ENCODE measurements at regions not wholly inside any gene's neighbourhood (a gene's known extent, or its start where the extent isn't known, plus 50 kb on each side); places are given as distances from the start of the nearest gene placed in this dataset.

DNA sequence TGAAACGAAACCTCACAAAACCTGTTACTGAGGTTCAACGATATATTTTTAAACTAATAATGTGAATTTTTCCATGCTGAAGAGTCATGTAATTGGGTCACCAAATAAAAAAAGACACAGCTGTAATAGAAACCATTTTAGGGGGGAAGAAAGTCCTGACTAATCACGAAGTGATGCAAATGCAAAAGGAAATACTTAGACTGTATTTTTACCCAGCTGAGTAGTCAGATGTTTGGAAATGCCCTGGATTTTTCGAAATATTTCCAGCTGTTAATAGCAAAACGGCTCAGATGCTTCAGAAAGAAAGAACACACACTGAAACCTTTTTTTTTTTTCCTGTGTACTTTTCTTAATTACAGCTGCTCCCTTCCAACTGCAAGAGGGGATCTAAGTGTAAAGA is 210.3 kb downstream of the SETD4 start:
- Histone ChIP-seq H3K4me3 (ENCODE audit: low read length) (no peak overlapping the region), H3K27ac (ENCODE audit: low read length) (no peak overlapping the region), H3K27me3 (ENCODE audit: control insufficient read depth, insufficient read depth, low read length) (no peaks in the 10 kb centered on the region), H3K36me3 (ENCODE audit: control insufficient read depth, insufficient read depth, low read length) (no peaks in the 10 kb centered on the region), H3K4me1 (ENCODE audit: control insufficient read depth, insufficient read depth, low read length) (no peaks in the 10 kb centered on the region), H3K9me3 (ENCODE audit: control insufficient read depth, insufficient read depth, low read length) (no peaks in the 10 kb centered on the region)
- WGBS (ENCODE audit: insufficient coverage): 73% methylated on average over 4 of the region's 5 CpGs
- intact Hi-C loops (cut with micrococcal nuclease): no loop called here
- H3K4me1 Mint-ChIP-seq: no peaks in the 10 kb centered on the region
- H3K27ac Mint-ChIP-seq: no peak overlapping the region
- no peak for TF ChIP-seq CTCF (IDR thresholded peaks at IDR 0.05)
- H3K27me3 Mint-ChIP-seq (ENCODE audit: low read depth in 2 of 2): peaks cover 20 to 28% of the 10 kb centered on the region in 2 donors
- H3K4me3 Mint-ChIP-seq: no peak overlapping the region
- no peaks in the 10 kb centered on the region for H3K9me3 Mint-ChIP-seq
- ATAC-seq (no peak), DNase-seq (no peak)
- no peaks in the 10 kb centered on the region for H3K36me3 Mint-ChIP-seq

GRCh38 chr21:35849144-35849543 is 211.2 kb downstream of the SETD4 start:
- Mint-ChIP-seq H3K27me3 (ENCODE audit: low read depth in 2 of 2) (peaks cover 13 to 28% of the 10 kb centered on the region in 2 donors), H3K4me3 (no peak overlapping the region), H3K4me1 (no peaks in the 10 kb centered on the region), H3K9me3 (no peaks in the 10 kb centered on the region), H3K36me3 (no peaks in the 10 kb centered on the region), H3K27ac (no peak overlapping the region)
- intact Hi-C loops (cut with micrococcal nuclease): no loop called here
- no peaks in the 10 kb centered on the region for H3K4me1 ChIP-seq (ENCODE audit: control insufficient read depth, insufficient read depth, low read length)
- no peaks in the 10 kb centered on the region for H3K27me3 ChIP-seq (ENCODE audit: control insufficient read depth, insufficient read depth, low read length)
- no peak overlapping the region for H3K4me3 ChIP-seq (ENCODE audit: low read length)
- WGBS (ENCODE audit: insufficient coverage): 84% methylated on average over 2 of the region's 4 CpGs
- no peaks in the 10 kb centered on the region for H3K36me3 ChIP-seq (ENCODE audit: control insufficient read depth, insufficient read depth, low read length)
- TF ChIP-seq CTCF (IDR thresholded peaks at IDR 0.05): no peak
- H3K27ac ChIP-seq (ENCODE audit: low read length): no peak overlapping the region
- ATAC-seq (no peak), DNase-seq (no peak)
- no peaks in the 10 kb centered on the region for H3K9me3 ChIP-seq (ENCODE audit: control insufficient read depth, insufficient read depth, low read length)

DNA sequence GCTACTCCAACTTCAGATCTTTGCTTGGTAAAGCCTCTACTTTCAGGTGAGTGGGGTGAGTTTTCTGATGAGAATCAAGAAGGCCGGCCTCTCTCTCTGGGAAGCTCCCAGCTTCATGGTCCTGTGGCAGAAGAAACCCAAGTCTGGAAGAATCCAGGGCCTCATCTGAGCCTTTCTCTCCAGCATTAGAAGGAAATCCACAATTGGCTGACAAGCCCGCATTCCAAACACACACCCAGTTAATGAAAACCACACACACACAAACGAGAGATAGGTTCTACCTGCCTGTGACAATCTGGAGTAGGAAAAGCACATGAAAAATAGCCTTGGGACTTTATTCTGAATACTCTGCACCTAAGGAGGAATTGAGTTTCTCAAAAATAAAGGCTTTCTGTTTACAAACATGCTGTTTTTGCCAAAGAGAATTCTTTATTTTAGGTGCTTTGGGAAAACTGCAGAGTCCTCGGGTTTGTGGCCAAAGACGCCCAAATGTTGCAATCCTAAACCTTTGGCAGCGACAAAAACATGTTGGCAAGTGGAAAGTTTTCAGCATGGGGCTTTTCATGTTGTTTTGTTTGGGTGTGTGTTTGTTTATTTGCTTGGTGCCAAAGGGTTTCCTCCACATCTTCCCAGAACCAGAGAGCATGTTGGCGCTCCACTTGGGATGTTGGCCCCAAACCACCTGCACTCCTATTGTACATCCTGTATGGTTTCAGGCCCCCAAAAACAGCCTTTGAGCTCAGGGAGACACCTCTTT is 216.2 kb downstream of the SETD4 start:
- intact Hi-C loops (cut with micrococcal nuclease): no loop called here
- no peaks in the 10 kb centered on the region for H3K36me3 Mint-ChIP-seq
- H3K9me3 ChIP-seq (ENCODE audit: control insufficient read depth, insufficient read depth, low read length): no peaks in the 10 kb centered on the region

More for the DNA sequence above, 216.2 kb downstream of the SETD4 start:
- no peaks in the 10 kb centered on the region for H3K36me3 ChIP-seq (ENCODE audit: control insufficient read depth, insufficient read depth, low read length)
- H3K27ac Mint-ChIP-seq: no peak overlapping the region
- H3K27ac ChIP-seq (ENCODE audit: low read length): no peak overlapping the region
- DNase-seq (no peak), ATAC-seq (no peak)
- H3K27me3 ChIP-seq (ENCODE audit: control insufficient read depth, insufficient read depth, low read length): no peaks in the 10 kb centered on the region
- H3K4me3 ChIP-seq (ENCODE audit: low read length): no peak overlapping the region
- WGBS (ENCODE audit: insufficient coverage): 91% methylated on average over 7 of the region's 7 CpGs
- no peak overlapping the region for H3K4me3 Mint-ChIP-seq
- no peak for TF ChIP-seq CTCF (IDR thresholded peaks at IDR 0.05)
- H3K27me3 Mint-ChIP-seq (ENCODE audit: low read depth in 2 of 2): peaks cover 7 to 13% of the 10 kb centered on the region in 2 donors
- no peaks in the 10 kb centered on the region for H3K4me1 Mint-ChIP-seq
- no peaks in the 10 kb centered on the region for H3K9me3 Mint-ChIP-seq
- no peaks in the 10 kb centered on the region for H3K4me1 ChIP-seq (ENCODE audit: control insufficient read depth, insufficient read depth, low read length)

Data from natural killer cell (primary cell).